H9 (cell line): ENCODE measurements at regions not wholly inside any gene's neighbourhood (a gene's known extent, or its start where the extent isn't known, plus 50 kb on each side); places are given as distances from the start of the nearest gene placed in this dataset.
A peak's percentile ranks its signal among the peaks of the same experiment; 100 is the strongest.

Source experiments
- DNase-seq: peaks from one replicate; pipeline ENCODE4 v3.0.0-alpha.2; 2017
- H2AFZ ChIP-seq: one replicate; pipeline ENCODE4 v1.6.1; 2013; ENCODE audit warnings: mild to moderate bottlenecking, low read length, control low read depth, moderate library complexity
- H2AK5ac ChIP-seq: 2 replicates; pipeline ENCODE4 v1.6.1; 2013; ENCODE audit warnings: low read length, control low read depth, mixed read lengths; ENCODE audit not compliant: insufficient read length
- H2BK120ac ChIP-seq: one replicate; pipeline ENCODE4 v1.6.1; 2013; ENCODE audit warnings: low read depth, mild to moderate bottlenecking, low read length, control low read depth, inconsistent platforms; ENCODE audit not compliant: poor library complexity, severe bottlenecking
- H2BK12ac ChIP-seq: 2 replicates; pipeline ENCODE4 v1.6.1; 2013; ENCODE audit warnings: low read length, control low read depth, mixed read lengths, low read depth; ENCODE audit not compliant: insufficient read length
- H2BK15ac ChIP-seq: 2 replicates; pipeline ENCODE4 v1.6.1; 2013; ENCODE audit warnings: low read depth, low read length, control low read depth
- H2BK20ac ChIP-seq: one replicate; pipeline ENCODE4 v1.6.1; 2013; ENCODE audit warnings: low read depth, mild to moderate bottlenecking, low read length, control low read depth, inconsistent platforms; ENCODE audit not compliant: poor library complexity, severe bottlenecking
- H2BK5ac ChIP-seq: 2 replicates; pipeline ENCODE4 v1.6.1; 2013; ENCODE audit warnings: low read length, control low read depth, mixed read lengths; ENCODE audit not compliant: insufficient read length
- H3K14ac ChIP-seq: 2 replicates; pipeline ENCODE4 v1.6.1; 2013; ENCODE audit warnings: low read length, control low read depth; ENCODE audit not compliant: insufficient read depth
- H3K18ac ChIP-seq: 2 replicates; pipeline ENCODE4 v1.6.1; 2013; ENCODE audit warnings: low read depth, mild to moderate bottlenecking, mixed read lengths, low read length, control low read depth; ENCODE audit not compliant: insufficient read length
- H3K23ac ChIP-seq: 2 replicates; pipeline ENCODE4 v1.6.1; 2013; ENCODE audit warnings: low read length, control low read depth, mixed read lengths, low read depth; ENCODE audit not compliant: insufficient read length
- H3K23me2 ChIP-seq: 2 replicates; pipeline ENCODE4 v1.6.1; 2013; ENCODE audit warnings: low read depth, mild to moderate bottlenecking, mixed read lengths, low read length, control low read depth; ENCODE audit not compliant: insufficient read length, poor library complexity, severe bottlenecking
- H3K27ac ChIP-seq: 2 replicates; pipeline ENCODE4 v1.5.1; 2013; ENCODE audit warnings: low read length, control low read depth, mixed read lengths, low read depth; ENCODE audit not compliant: insufficient read length
- H3K27me3 ChIP-seq: 2 replicates; pipeline ENCODE4 v1.6.1; 2013; ENCODE audit warnings: low read length, control low read depth, inconsistent platforms; ENCODE audit not compliant: insufficient read depth
- H3K4ac ChIP-seq: 2 replicates; pipeline ENCODE4 v1.6.1; 2013; ENCODE audit warnings: low read depth, mild to moderate bottlenecking, control low read depth, inconsistent platforms, low read length, moderate library complexity
- H3K4me1 ChIP-seq: 2 replicates; pipeline ENCODE4 v1.6.1; 2013; ENCODE audit warnings: low read length, control low read depth, inconsistent platforms; ENCODE audit not compliant: insufficient read depth
- H3K4me2 ChIP-seq: 2 replicates; pipeline ENCODE4 v1.6.1; 2013; ENCODE audit warnings: low read length, control low read depth, mixed read lengths; ENCODE audit not compliant: insufficient read length, insufficient read depth
- H3K56ac ChIP-seq: 2 replicates; pipeline ENCODE4 v1.6.1; 2013; ENCODE audit warnings: low read depth, mild to moderate bottlenecking, mixed read lengths, low read length, control low read depth; ENCODE audit not compliant: insufficient read length
- H3K79me1 ChIP-seq: 2 replicates; pipeline ENCODE4 v1.6.1; 2013; ENCODE audit warnings: low read depth, mild to moderate bottlenecking, moderate library complexity, low read length, control low read depth, inconsistent platforms; ENCODE audit not compliant: insufficient read depth, poor library complexity, severe bottlenecking
- H3K79me2 ChIP-seq: 2 replicates; pipeline ENCODE4 v1.6.1; 2013; ENCODE audit warnings: low read length, control low read depth, inconsistent platforms; ENCODE audit not compliant: insufficient read depth
- H3K9ac ChIP-seq: 2 replicates; pipeline ENCODE4 v1.6.1; 2013; ENCODE audit warnings: low read length, control low read depth, mixed read lengths; ENCODE audit not compliant: insufficient read length; ENCODE audit errors: extremely low read depth
- H3K9me3 ChIP-seq: one replicate; pipeline ENCODE4 v1.6.1; 2013; ENCODE audit warnings: low read depth, low read length, inconsistent platforms; ENCODE audit not compliant: control insufficient read depth
- H3T11ph ChIP-seq: one replicate; pipeline ENCODE4 v1.6.1; 2013; ENCODE audit warnings: mild to moderate bottlenecking, low read length, control low read depth, inconsistent platforms
- H4K20me1 ChIP-seq: one replicate; pipeline ENCODE4 v1.6.1; 2013; ENCODE audit not compliant: control insufficient read depth, insufficient read length, insufficient read depth
- H4K5ac ChIP-seq: 2 replicates; pipeline ENCODE4 v1.6.1; 2013; ENCODE audit warnings: low read depth, mild to moderate bottlenecking, mixed read lengths, low read length, control low read depth; ENCODE audit not compliant: insufficient read length
- H4K8ac ChIP-seq: replicated peaks from 2 replicates; pipeline ENCODE4 v1.6.1; 2013; ENCODE audit warnings: low read length, control low read depth, mixed read lengths, low read depth; ENCODE audit not compliant: insufficient read length
- H4K91ac ChIP-seq: 2 replicates; pipeline ENCODE4 v1.6.1; 2013; ENCODE audit warnings: low read depth, mild to moderate bottlenecking, moderate library complexity, mixed read lengths, low read length, control low read depth; ENCODE audit not compliant: insufficient read length
- H3K27ac Mint-ChIP-seq, 3 experiments: 2 replicates in 2 of 3; 3 replicates in 1 of 3; pipeline ENCODE4 v1.8.0; 2020 to 2021; ENCODE audit warnings: mixed read lengths in 3 of 3, mild to moderate bottlenecking in 1 of 3, moderate library complexity in 1 of 3
- H3K27me3 Mint-ChIP-seq: 2 replicates; pipeline ENCODE4 v1.8.0; 2021; ENCODE audit warnings: low read depth, mild to moderate bottlenecking, moderate library complexity, mixed read lengths
- H3K36me3 Mint-ChIP-seq, 3 experiments: 2 replicates in 2 of 3; 3 replicates in 1 of 3; pipeline ENCODE4 v1.8.0; 2020 to 2021; ENCODE audit warnings: low read depth in 3 of 3, mixed read lengths in 3 of 3; ENCODE audit not compliant: insufficient read depth in 1 of 3
- H3K4me1 Mint-ChIP-seq, 2 experiments: 2 replicates each; pipeline ENCODE4 v1.8.0; 2020; ENCODE audit warnings: mixed read lengths in 2 of 2
- H3K4me3 Mint-ChIP-seq, 2 experiments: 2 replicates in 1 of 2; 3 replicates in 1 of 2; pipeline ENCODE4 v1.8.0; 2020 to 2021; ENCODE audit warnings: mild to moderate bottlenecking in 2 of 2, mixed read lengths in 2 of 2, moderate library complexity in 1 of 2
- H3K9me3 Mint-ChIP-seq, 2 experiments: 2 replicates in 1 of 2; 3 replicates in 1 of 2; pipeline ENCODE4 v1.8.0; 2020; ENCODE audit warnings: mild to moderate bottlenecking in 2 of 2, mixed read lengths in 2 of 2, moderate library complexity in 1 of 2
- WGBS: extraction: QIAGEN DNeasy Blood & Tissue Kit; methylation state at CpG from one replicate; pipeline ENCODE4 v1.1.7; 2013; ENCODE audit warnings: missing lambda C conversion rate, low lambda C conversion rate, mixed read lengths; ENCODE audit not compliant: insufficient read length; ENCODE audit errors: extremely low coverage; 5-methylcytosine and 5-hydroxymethylcytosine counted together
- TF ChIP-seq, protein P1 (sequence below): fragments of 200-600 bp; sonication (generic); conservative IDR thresholded peaks from 3 replicates; pipeline ENCODE4 v1.8.0; 2021; ENCODE audit warnings: antibody characterized with exemption, mild to moderate bottlenecking

DNA sequence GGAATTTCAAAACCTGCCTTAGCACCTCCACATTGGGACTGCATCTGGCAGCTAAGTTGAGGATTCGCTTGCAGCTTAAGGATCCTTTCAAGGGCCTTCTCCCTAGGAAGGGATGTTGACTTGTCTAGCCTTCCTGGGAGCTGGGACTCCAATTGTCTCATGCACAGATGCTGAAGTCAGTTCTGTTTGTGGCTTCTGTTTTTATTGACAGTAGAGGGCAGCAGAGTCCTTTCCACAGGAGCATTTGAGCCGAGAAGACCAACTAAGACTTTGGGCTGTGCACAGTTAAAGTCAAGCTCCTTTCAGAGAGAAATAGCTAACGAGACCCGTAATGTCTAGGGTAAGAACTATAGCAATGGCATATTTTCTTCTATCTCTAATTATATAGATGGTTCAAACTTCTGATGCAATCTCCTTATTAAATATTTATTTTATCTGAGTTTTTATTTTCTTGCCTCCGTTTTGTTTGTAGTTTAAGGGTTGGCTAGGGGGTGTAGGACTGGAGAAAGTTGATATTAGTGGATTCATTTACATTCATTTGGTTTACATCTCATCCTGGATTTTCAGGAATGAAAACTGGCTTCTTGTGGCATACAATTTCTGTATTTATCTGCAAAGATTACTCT lies 59.7 kb upstream of the KBTBD8 start:
- H4K8ac ChIP-seq: no peak overlapping the region
- peaks cover 3% of the 10 kb centered on the region; the same call in 1 of the 2 replicates for H3K4me1 ChIP-seq
- H3K79me1 ChIP-seq: no peaks in the 10 kb centered on the region
- no peak overlapping the region for H3K27ac ChIP-seq
- no peaks in the 10 kb centered on the region for H4K20me1 ChIP-seq
- H2BK20ac ChIP-seq: no peak overlapping the region
- no CpG with 5 or more reads among the region's 5 CpGs for whole genome bisulfite sequencing
- peak; percentile 69 for DNase-seq
- no peaks in the 10 kb centered on the region for H3K9me3 ChIP-seq
- H2AK5ac ChIP-seq: no peak overlapping the region
- Mint-ChIP-seq H3K4me1 (peaks cover 33 to 47% of the 10 kb centered on the region in 2 experiments), H3K4me3 (0 out of 5 replicates have a peak overlapping the region, but pooled peaks of 1 of the 2 experiments have one; percentile 5), H3K27ac (no peak overlapping the region), H3K9me3 (peaks cover 0 to 10% of the 10 kb centered on the region in 2 experiments; a peak in 3 of 5 replicates), H3K36me3 (peaks cover 0 to under 1% (median 0%) of the 10 kb centered on the region in 3 experiments; a peak in 2 of 7 replicates), H3K27me3 (no peaks in the 10 kb centered on the region; the same call in 1 of the 2 replicates)
- no peak overlapping the region for H2BK15ac ChIP-seq
- no peak overlapping the region for H4K5ac ChIP-seq
- H3K18ac ChIP-seq: no peak overlapping the region
- TF ChIP-seq, protein P1, sequence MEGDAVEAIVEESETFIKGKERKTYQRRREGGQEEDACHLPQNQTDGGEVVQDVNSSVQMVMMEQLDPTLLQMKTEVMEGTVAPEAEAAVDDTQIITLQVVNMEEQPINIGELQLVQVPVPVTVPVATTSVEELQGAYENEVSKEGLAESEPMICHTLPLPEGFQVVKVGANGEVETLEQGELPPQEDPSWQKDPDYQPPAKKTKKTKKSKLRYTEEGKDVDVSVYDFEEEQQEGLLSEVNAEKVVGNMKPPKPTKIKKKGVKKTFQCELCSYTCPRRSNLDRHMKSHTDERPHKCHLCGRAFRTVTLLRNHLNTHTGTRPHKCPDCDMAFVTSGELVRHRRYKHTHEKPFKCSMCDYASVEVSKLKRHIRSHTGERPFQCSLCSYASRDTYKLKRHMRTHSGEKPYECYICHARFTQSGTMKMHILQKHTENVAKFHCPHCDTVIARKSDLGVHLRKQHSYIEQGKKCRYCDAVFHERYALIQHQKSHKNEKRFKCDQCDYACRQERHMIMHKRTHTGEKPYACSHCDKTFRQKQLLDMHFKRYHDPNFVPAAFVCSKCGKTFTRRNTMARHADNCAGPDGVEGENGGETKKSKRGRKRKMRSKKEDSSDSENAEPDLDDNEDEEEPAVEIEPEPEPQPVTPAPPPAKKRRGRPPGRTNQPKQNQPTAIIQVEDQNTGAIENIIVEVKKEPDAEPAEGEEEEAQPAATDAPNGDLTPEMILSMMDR: peak; percentile 90
- no peaks in the 10 kb centered on the region for H3K27me3 ChIP-seq
- no peak overlapping the region for H3K23ac ChIP-seq
- H3K56ac ChIP-seq: no peak overlapping the region
- H3K9ac ChIP-seq: no peak overlapping the region
- no peaks in the 10 kb centered on the region for H3K23me2 ChIP-seq
- no peak overlapping the region for H2BK120ac ChIP-seq
- no peaks in the 10 kb centered on the region for H3K79me2 ChIP-seq
- H2BK5ac ChIP-seq: no peak overlapping the region
- H2AFZ ChIP-seq: peak overlapping the region; percentile 63
- H3K14ac ChIP-seq: no peak overlapping the region
- no peak overlapping the region for H2BK12ac ChIP-seq
- H3K4me2 ChIP-seq: no peak overlapping the region
- no peak overlapping the region for H3T11ph ChIP-seq
- no peak overlapping the region for H4K91ac ChIP-seq
- no peak overlapping the region for H3K4ac ChIP-seq
